UCSD-AML1 (cell line): ENCODE measurements at regions not wholly inside any gene's neighbourhood (a gene's known extent, or its start where the extent isn't known, plus 50 kb on each side); places are given as distances from the start of the nearest gene placed in this dataset.
"Not testable (repeated sequence)": the region's sequence is repeated elsewhere in the genome, so short reads cannot be mapped to it uniquely, and the experiment has no call there.

ENCODE experiments used
- DNase-seq: peaks from one replicate; lab custom pipeline; 2025; ENCODE audit not compliant: unreplicated experiment; lab: John Stamatoyannopoulos, UW

GRCh38 chr2:53130441-53130943 is 637.1 kb upstream of the CHAC2 start:
- DNase-seq, result no peak

- no peak for DNase-seq
Observed at GRCh38 chr2:53129851-53130250, 637.8 kb upstream of the CHAC2 start.

GRCh38 chr2:53127061-53127650 is 640.4 kb upstream of the CHAC2 start:
- DNase-seq, result no peak

- no peak for DNase-seq
Observed at GRCh38 chr2:53114991-53115390, 652.6 kb upstream of the CHAC2 start.

- DNase-seq, result no peak
Observed at GRCh38 chr2:53114582-53114981, 653.0 kb upstream of the CHAC2 start.

- not testable (repeated sequence) for DNase-seq
Observed at GRCh38 chr2:53112408-53112807, 655.2 kb upstream of the CHAC2 start.

GRCh38 chr2:53111406-53111805 is 656.2 kb upstream of the CHAC2 start:
- DNase-seq, result no peak

GRCh38 chr2:53111004-53111403 is 656.6 kb upstream of the CHAC2 start:
- DNase-seq, result no peak

GRCh38 chr2:53108246-53108645 is 659.4 kb upstream of the CHAC2 start:
- DNase-seq, result no peak

- no peak for DNase-seq
Observed at GRCh38 chr2:53104263-53104662, 663.3 kb upstream of the CHAC2 start.

GRCh38 chr2:53103679-53104078 is 663.9 kb upstream of the CHAC2 start:
- DNase-seq, result no peak

GRCh38 chr2:53098696-53099078 is 668.9 kb upstream of the CHAC2 start:
- DNase-seq, result no peak

- DNase-seq, result no peak
Observed at GRCh38 chr2:53096351-53096750, 671.3 kb upstream of the CHAC2 start.

- no peak for DNase-seq
Observed at GRCh38 chr2:53095664-53096063, 671.9 kb upstream of the CHAC2 start.

GRCh38 chr2:53095227-53095626 is 672.4 kb upstream of the CHAC2 start:
- DNase-seq, result no peak

- DNase-seq, result no peak
Observed at GRCh38 chr2:53093355-53093754, 674.2 kb upstream of the CHAC2 start.

- no peak for DNase-seq
Observed at GRCh38 chr2:53091183-53091582, 676.4 kb upstream of the CHAC2 start.

- DNase-seq, result no peak
Observed at GRCh38 chr2:53087874-53088461, 679.6 kb upstream of the CHAC2 start.

- no peak for DNase-seq
Observed at GRCh38 chr2:53087262-53087873, 680.2 kb upstream of the CHAC2 start.

GRCh38 chr2:53077413-53077812 is 690.2 kb upstream of the CHAC2 start:
- DNase-seq, result no peak

- DNase-seq, result no peak
Observed at GRCh38 chr2:53075760-53076159, 691.8 kb upstream of the CHAC2 start.

GRCh38 chr2:53067533-53067932 is 700.1 kb upstream of the CHAC2 start:
- DNase-seq, result no peak

GRCh38 chr2:53067056-53067455 is 700.5 kb upstream of the CHAC2 start:
- DNase-seq, result no peak
